GM19328 (cell line): ENCODE measurements at regions not wholly inside any gene's neighbourhood (a gene's known extent, or its start where the extent isn't known, plus 50 kb on each side); places are given as distances from the start of the nearest gene placed in this dataset.
"Not testable (repeated sequence)": the region's sequence is repeated elsewhere in the genome, so short reads cannot be mapped to it uniquely, and the experiment has no call there.

Source experiments
- ATAC-seq: cut with Tn5 transposase; IDR thresholded peaks from one replicate; pipeline ENCODE4 v1.9.1; 2021; ENCODE audit warnings: mild to moderate bottlenecking, moderate library complexity; ENCODE audit not compliant: unreplicated experiment

DNA sequence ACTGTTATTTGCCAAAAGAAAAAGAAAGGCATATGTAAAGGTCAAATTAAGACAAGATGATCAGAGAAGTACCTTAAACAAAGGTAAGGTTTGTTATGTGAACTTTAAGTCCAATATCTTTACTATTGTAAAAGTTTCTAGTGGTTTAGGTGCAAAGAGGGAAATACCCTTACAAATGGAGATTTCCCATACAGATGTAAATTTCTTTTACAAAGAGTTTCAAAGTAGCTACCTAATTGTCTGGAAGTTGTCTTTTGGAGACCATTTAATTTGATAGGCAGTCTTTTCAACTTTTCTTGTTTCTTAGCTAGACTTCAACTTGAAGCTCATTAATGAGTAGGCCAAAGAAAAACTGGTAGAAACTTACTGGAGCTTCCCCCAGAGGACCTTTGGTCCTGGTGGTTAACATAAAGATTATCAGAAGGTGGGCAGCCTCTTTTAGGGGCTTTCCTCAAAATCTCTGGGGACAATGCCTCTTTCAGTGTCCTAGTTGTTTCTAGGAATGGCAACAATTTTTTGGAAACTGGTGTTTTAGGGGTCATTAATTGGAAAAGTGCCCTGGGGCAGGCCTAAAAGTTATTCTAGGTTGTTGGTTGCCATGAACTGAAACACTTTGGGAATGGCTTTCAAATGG lies 297.3 kb downstream of the GUCY2F start:
- ATAC-seq = no peak

GRCh38 chrX:109172091-109172602 lies 309.7 kb downstream of the GUCY2F start:
- no peak for ATAC-seq

GRCh38 chrX:109155161-109155560 lies 326.7 kb downstream of the GUCY2F start:
- no peak for ATAC-seq

DNA sequence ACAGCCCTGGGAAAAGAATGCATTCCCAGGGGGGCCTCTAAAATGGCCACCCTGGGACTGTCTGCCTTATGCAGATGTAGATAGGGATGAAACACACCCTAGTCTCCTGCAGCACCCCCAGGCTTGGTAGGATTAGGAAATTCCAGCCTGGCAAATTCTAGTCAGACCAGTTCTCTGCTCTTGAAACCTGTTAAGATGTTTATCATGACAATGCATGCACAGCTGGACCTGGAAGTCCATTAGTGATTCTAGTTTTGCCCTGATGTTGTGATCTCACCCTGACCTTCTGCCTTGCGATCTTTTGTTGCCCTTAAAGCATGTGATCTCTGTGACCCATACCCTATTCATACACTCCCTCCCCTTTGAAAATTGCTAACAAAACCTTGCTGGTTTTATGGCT lies 337.7 kb downstream of the GUCY2F start:
- not testable (repeated sequence) for ATAC-seq

DNA sequence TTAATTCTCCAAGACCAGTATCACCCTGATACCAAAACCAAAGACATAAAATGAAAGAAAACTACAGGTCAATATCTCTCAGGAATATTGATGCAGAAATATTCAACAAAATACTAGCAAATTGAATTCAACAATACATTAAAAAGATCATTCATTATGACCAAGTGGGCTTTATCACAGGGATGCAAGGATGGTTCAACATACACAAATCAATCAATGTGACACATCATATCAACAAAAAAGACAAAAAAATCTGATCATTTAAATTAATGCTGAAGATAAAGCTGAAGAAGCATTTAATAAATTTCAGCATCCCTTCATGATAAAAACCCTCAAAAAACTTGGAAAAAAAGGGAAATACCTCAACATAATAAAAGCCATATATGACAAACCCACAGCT lies 341.4 kb downstream of the GUCY2F start:
- no peak for ATAC-seq

GRCh38 chrX:109134777-109135176 lies 347.1 kb downstream of the GUCY2F start:
- ATAC-seq = no peak

DNA sequence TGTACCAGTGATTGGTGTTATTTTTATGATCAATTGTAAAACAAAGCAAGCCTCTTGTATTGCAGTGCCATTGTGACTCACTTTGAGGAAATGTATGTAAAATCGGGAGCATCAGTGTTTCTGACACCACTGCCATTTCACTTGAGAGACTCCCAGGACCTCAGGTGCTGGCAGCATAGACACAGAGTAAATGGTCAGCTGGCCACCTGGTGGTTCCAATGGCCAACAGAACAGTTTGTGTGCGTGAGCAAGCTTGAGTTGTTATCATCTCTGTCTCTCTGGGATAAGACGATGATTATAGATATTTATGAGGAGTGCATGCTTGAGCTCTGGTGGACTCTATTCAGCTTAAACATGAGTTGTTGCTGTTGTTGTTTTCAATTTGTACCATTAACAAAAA lies 356.6 kb downstream of the GUCY2F start:
- ATAC-seq = no peak

- ATAC-seq = no peak
Measured at GRCh38 chrX:109089359-109089758, 353.0 kb upstream of the IRS4 start.

GRCh38 chrX:109077788-109078187 lies 341.4 kb upstream of the IRS4 start:
- ATAC-seq = no peak

DNA sequence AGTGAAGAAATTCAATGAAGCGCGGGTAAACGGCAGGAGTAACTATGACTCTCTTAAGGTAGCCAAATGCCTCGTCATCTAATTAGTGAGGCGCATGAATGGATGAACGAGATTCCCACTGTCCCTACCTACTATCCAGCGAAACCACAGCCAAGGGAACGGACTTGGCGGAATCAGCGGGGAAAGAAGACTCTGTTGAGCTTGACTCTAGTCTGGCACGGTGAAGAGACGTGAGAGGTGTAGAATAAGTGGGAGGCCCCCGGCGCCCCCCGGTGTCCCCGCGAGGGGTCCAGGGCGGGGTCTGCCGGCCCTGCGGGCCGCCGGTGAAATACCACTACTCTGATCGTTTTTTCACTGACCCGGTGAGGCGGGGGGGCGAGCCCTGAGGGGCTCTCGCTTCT lies 317.8 kb upstream of the IRS4 start:
- ATAC-seq = not testable (repeated sequence)

- ATAC-seq = no peak
Measured at GRCh38 chrX:109049903-109050302, 313.5 kb upstream of the IRS4 start.

GRCh38 chrX:109049416-109049815 lies 313.1 kb upstream of the IRS4 start:
- ATAC-seq = no peak

DNA sequence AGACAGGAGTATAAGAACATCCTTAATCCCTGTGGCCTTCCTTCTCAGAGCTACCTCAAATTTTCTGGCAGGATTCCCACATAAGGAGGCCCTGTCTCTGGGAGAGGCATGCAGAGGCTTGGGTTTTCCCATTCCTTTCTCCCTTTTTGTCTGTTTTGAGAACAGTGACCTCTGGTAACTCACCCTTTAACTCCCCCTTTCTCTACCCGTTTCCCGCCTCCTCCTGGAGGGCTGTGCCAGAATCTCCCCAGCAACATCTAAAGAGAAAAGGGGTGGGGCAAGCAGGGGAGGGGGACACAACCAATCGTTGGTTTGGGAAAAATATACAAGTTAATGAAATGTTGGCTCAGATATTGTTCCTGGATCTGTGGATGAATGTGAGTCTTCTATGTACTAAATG lies 303.7 kb upstream of the IRS4 start:
- ATAC-seq = no peak

DNA sequence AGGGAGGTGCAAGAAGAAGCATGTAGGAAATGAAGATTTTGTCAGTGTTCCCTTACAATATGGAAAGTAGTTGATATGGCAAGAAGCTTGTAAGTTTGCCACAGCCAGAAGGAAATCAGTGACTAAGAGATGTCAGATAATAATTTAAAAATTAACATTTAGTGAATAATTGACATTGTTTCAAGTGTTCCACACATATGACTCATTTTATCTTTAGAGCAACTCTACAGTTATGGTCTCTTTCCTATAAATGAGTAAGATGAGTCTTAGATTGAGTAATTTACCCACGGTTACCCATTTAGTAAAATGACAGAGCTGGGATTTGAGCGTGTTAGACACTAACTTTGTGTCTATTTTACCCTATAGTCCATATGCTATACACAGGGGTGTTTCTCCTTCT lies 300.3 kb upstream of the IRS4 start:
- no peak for ATAC-seq

- no peak for ATAC-seq
Measured at GRCh38 chrX:108993909-108994308, 257.5 kb upstream of the IRS4 start.

- ATAC-seq = not testable (repeated sequence)
Measured at GRCh38 chrX:108972899-108973298, 236.5 kb upstream of the IRS4 start.

DNA sequence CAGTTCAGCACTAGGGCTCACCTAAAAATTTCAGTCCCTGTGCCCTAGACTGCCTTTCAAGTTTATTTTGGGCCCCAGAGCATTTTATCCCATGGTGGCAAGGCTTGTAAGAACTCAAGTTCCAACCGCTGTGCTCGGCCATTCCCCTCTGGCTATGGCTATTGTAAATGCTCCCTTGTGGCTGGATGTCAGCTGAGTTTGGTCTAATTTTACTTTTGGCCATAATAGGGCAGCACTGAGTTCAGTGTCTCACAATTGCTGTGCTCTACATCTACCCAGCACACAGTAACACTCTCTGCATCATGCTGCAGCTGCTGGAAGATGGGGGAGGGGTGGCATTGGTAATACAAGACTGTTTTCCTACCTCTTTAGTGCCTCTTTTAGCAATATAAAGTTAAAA lies 210.8 kb upstream of the IRS4 start:
- no peak for ATAC-seq

GRCh38 chrX:108946531-108946930 lies 210.2 kb upstream of the IRS4 start:
- ATAC-seq = no peak

- no peak for ATAC-seq
Measured at GRCh38 chrX:108945883-108946523, 209.6 kb upstream of the IRS4 start.

DNA sequence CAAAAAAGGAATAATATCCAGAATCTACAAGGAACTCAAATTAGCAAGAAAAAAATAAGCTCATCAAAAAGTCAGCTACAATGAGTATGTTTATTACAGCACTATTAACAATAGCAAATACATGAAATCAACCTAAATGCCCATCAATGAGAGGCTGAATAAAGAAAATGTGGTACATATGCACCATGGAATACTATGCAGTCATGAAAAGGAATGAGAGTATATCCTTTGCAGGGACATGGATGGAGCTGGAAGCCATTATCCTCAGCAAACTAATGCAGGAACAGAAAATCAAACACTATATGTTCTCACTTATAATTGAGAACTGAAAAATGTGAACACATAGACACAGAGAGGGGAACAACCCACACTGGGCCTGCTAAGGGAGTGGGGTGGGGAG lies 178.4 kb upstream of the IRS4 start:
- ATAC-seq = no peak

DNA sequence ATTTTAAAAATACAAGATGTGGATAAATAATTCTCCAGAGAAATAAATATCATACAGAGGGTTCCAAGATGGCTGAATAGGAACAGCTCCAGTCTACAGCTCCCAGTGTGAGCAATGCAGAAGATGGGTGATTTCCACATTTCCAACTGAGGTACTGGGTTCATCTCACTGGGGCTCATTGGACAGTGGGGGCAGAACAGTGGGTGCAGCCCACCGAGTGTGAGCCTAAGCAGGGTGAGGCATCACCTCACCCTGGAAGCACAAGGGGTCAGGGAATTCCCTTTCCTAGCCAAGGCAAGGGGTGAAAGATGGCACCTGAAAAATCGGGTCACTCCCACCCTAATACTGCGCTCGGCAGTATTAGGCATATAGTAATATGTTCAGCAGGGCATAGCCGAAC lies 167.5 kb upstream of the IRS4 start:
- ATAC-seq = not testable (repeated sequence)

GRCh38 chrX:108900333-108900732 lies 164.0 kb upstream of the IRS4 start:
- no peak for ATAC-seq

- not testable (repeated sequence) for ATAC-seq
Measured at GRCh38 chrX:108896349-108896748, 160.0 kb upstream of the IRS4 start.
